ENCODE measurements at regions not wholly inside any gene's neighbourhood (a gene's known extent, or its start where the extent isn't known, plus 50 kb on each side); places are given as distances from the start of the nearest gene placed in this dataset.

DNA sequence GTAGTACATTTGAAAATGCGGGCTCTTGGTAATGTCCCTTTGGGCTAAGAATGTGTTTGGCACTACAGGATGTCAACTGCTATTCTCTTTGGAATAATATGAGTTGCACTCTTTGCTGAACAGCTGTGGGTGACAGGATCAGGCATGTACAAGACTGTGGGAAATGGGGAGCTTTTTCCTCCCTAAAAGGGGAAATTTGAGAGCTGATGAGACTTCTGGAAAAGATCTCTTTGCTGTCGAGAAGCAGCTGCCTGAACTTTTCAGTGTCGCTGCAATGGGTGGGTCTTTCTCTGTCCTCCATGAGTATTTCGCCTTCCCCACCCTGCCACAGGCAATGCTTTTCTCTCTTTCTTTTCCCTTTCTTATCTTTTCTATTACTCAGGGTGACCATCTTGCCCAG lies 762.2 kb upstream of the GCFC2 start:
- no peak for DNase-seq (ENCODE audit: low read depth)
- TF ChIP-seq, protein P1, sequence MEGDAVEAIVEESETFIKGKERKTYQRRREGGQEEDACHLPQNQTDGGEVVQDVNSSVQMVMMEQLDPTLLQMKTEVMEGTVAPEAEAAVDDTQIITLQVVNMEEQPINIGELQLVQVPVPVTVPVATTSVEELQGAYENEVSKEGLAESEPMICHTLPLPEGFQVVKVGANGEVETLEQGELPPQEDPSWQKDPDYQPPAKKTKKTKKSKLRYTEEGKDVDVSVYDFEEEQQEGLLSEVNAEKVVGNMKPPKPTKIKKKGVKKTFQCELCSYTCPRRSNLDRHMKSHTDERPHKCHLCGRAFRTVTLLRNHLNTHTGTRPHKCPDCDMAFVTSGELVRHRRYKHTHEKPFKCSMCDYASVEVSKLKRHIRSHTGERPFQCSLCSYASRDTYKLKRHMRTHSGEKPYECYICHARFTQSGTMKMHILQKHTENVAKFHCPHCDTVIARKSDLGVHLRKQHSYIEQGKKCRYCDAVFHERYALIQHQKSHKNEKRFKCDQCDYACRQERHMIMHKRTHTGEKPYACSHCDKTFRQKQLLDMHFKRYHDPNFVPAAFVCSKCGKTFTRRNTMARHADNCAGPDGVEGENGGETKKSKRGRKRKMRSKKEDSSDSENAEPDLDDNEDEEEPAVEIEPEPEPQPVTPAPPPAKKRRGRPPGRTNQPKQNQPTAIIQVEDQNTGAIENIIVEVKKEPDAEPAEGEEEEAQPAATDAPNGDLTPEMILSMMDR (IDR thresholded peaks at IDR 0.05; ENCODE audit: insufficient read depth, low read depth, low read length, missing control alignments) = no peak
- H3K4me3 ChIP-seq (ENCODE audit: low read length) = no peak overlapping the region

DNA sequence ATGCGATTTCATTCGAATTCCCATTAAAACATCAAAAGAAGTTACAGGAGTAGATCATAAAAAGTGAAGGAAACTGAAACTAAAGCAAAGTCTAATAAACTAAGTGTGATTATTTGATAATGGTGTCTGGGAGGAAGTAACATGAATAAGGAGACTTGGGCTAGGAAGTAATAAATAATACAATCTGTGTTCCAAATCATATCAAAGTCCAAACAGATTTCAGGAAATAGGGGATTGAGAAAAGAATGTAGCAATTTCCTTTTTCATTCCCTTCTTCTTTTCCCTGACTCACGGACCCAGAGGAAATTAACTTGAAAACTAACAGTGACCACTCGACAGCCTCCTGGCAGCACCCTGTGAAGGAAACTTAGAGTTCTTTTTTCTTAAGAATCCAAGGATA lies 758.4 kb upstream of the GCFC2 start:
- no peak for DNase-seq (ENCODE audit: low read depth)
- TF ChIP-seq, protein P1 (IDR thresholded peaks at IDR 0.05; ENCODE audit: insufficient read depth, low read depth, low read length, missing control alignments) = no peak
- no peak overlapping the region for H3K4me3 ChIP-seq (ENCODE audit: low read length)

- TF ChIP-seq, protein P1 (IDR thresholded peaks at IDR 0.05; ENCODE audit: insufficient read depth, low read depth, low read length, missing control alignments) = no peak
These were observed 756.6 kb upstream of the GCFC2 start for GRCh38 chr2:76467326-76467725.

DNA sequence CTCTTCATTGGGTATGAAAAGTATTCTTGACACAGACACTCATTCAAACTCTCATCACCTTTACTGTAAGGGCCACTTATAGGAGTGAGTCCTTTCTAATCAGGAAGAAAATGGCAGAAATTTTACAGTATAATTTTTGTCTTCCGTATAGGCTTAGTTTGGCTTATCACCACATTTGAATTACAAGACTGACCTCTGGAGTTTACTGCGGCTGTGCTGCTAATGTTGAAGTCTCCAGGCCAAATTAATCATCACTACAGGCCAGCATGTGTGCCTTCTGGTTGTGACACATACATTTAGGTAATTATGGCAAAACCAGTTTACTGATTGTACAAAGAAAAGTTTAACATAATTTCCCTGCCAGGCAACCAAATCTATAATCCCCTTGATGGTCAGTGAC lies 753.6 kb upstream of the GCFC2 start:
- no peak overlapping the region for H3K4me3 ChIP-seq (ENCODE audit: low read length)
- TF ChIP-seq, protein P1 (IDR thresholded peaks at IDR 0.05; ENCODE audit: insufficient read depth, low read depth, low read length, missing control alignments) = no peak
- peak; percentile 4 for DNase-seq (ENCODE audit: low read depth)

More at GRCh38 chr2:76467326-76467725, 756.6 kb upstream of the GCFC2 start:
- DNase-seq (ENCODE audit: low read depth) = no peak
- H3K4me3 ChIP-seq (ENCODE audit: low read length) = no peak overlapping the region

DNA sequence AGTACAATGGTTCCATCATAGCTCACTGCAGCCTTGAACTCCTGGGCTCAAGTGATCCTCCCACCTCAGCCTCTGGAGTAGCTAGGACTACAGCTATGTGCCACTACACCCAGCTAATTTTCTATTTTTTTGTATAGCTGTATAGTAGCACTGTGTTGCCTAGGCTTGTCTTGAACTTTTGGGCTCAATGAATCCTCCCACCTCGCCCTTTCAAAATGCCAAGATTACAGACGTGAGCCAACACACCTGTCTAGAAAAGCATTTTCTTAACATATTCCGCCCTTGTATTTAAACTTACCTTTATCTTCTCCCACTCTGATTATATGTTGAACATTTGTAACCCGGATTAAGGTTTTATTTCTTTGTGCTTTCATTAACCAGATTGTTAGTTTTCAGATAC lies 750.7 kb upstream of the GCFC2 start:
- no peak for DNase-seq (ENCODE audit: low read depth)
- TF ChIP-seq, protein P1 (IDR thresholded peaks at IDR 0.05; ENCODE audit: insufficient read depth, low read depth, low read length, missing control alignments) = no peak
- H3K4me3 ChIP-seq (ENCODE audit: low read length) = no peak overlapping the region

- H3K4me3 ChIP-seq (ENCODE audit: low read length) = no peak overlapping the region
- DNase-seq (ENCODE audit: low read depth) = no peak
- TF ChIP-seq, protein P1 (IDR thresholded peaks at IDR 0.05; ENCODE audit: insufficient read depth, low read depth, low read length, missing control alignments) = no peak
These were observed 745.2 kb upstream of the GCFC2 start for GRCh38 chr2:76455910-76456309.

DNA sequence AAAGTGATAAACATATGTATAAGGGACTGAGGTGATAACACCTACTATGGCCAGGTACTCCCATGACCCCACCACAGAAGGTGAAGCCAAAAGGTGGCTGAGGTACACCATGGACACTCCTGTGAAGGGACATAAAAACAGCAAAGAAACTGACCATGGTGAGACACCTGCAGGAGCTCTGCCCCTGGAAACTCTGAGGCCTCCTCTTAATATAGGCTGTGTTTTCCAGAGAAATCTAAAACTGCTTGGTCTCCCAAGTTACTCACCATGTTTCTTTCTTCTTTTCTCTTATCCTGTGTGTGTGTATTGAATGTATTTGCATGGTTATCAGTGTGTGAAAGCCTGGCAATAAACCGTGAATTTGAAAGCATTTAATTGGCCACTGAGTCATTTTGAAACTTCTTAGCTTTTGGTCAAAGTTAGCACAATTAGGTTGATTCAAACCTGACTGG lies 739.3 kb upstream of the GCFC2 start:
- H3K4me3 ChIP-seq (ENCODE audit: low read length) = no peak overlapping the region
- TF ChIP-seq, protein P1 (IDR thresholded peaks at IDR 0.05; ENCODE audit: insufficient read depth, low read depth, low read length, missing control alignments) = no peak
- no peak for DNase-seq (ENCODE audit: low read depth)

Data from epithelial cell of esophagus (primary cell).